Right lobe of liver (tissue), 4 donors: ENCODE measurements at regions not wholly inside any gene's neighbourhood (a gene's known extent, or its start where the extent isn't known, plus 50 kb on each side); places are given as distances from the start of the nearest gene placed in this dataset.

Experiments
- CTCF ChIP-seq, 4 donors: fragments of 200-600 bp in 3 of 4; fragments of 450-650 bp in 1 of 4; IDR thresholded peaks; one replicate each; pipeline versions ENCODE4 v1.5.1 to v1.8.0; 2016 to 2022; ENCODE audit warnings: antibody characterized with exemption in 4 of 4, mild to moderate bottlenecking in 2 of 4
- POLR2A ChIP-seq: fragments of 450-650 bp; IDR thresholded peaks from one replicate; pipeline ENCODE4 v1.6.1; 2017; ENCODE audit warnings: antibody characterized with exemption, mild to moderate bottlenecking
- donor health status: DM: no; HTN: no; CAD: no.
- donor health status: DM: no; HTN: no; CAD: no.
- donor health status: DM: no; HTN: yes; CAD: no.

DNA sequence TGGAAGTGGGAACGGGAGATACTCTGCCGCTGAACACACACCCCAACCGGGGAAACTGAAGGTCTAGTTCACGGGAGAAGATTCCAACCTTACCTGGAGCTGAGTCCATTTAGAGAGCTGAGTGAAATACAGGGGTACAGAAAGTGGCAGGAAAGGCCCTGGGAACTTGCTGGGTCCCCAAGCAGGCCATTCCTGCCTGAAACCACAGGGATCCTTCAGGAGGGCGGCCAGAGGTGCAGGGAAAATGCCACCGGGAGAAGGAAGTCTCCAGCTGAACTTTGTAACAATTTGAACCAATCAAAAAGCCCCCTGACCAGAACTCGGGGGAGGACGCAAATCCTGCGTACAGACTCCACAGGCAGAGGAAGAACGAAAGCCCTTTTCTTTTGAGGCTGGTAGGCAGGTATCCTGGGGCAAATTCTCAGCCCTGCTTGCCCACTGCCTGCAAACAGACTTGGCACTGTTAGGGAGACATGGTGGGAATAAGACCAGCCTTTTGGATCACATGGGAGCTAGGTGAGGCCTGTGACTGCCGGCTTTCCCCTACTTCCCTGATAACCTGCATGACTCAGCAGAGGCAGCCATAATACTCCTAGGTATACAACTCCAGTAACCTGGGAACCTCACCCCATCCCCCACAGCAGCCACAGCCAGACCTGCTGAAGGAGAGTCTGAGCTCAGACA is 170.9 kb downstream of the SEC23A start:
- no peak for TF ChIP-seq CTCF (IDR thresholded peaks at IDR 0.05)
- TF ChIP-seq POLR2A, result no peak
